ENCODE measurements at regions not wholly inside any gene's neighbourhood (a gene's known extent, or its start where the extent isn't known, plus 50 kb on each side); places are given as distances from the start of the nearest gene placed in this dataset.

- TF ChIP-seq ZNF462 (CRISPR knock-in tag; IDR thresholded peaks at IDR 0.05), result no peak
- TF ChIP-seq, protein P1, sequence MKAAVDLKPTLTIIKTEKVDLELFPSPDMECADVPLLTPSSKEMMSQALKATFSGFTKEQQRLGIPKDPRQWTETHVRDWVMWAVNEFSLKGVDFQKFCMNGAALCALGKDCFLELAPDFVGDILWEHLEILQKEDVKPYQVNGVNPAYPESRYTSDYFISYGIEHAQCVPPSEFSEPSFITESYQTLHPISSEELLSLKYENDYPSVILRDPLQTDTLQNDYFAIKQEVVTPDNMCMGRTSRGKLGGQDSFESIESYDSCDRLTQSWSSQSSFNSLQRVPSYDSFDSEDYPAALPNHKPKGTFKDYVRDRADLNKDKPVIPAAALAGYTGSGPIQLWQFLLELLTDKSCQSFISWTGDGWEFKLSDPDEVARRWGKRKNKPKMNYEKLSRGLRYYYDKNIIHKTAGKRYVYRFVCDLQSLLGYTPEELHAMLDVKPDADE (IDR thresholded peaks at IDR 0.05), result no peak
Measured at GRCh38 chr10:106053061-106053460, 1111.4 kb downstream of the SORCS1 start (continued).

DNA sequence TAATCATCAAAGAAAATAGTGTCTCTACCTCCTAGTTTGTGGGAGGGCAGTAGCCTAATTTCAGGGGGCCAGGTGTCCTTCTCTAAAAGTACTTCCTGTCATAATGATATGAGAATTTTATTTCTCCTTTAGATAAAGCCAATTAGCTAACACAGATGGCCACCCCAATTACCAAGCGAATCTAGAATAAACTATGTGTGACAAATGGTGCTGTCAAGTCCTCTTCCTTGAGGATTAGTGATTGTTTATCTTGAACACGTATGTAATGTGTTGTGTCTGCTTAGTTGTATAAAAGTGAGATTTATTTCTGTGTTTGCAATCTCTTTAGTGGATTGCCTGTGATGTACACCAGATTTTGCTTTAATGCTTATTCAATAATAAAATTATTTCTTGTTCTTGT, 1120.0 kb downstream of the SORCS1 start:
- H2AFZ ChIP-seq, result no peak overlapping the region
- H3K27me3 ChIP-seq (ENCODE audit: insufficient read depth), result no peaks in the 10 kb centered on the region
- no peaks in the 10 kb centered on the region for H3K9me3 Mint-ChIP-seq
- no peak overlapping the region for H3K4me3 ChIP-seq
- H3K9me2 ChIP-seq (ENCODE audit: insufficient read depth), result no peaks in the 10 kb centered on the region
- no peaks in the 10 kb centered on the region for H4K20me1 ChIP-seq (replicated peaks; ENCODE audit: insufficient read depth)
- H3K4me3 Mint-ChIP-seq, result no peak overlapping the region
- no peaks in the 10 kb centered on the region for H3K36me3 ChIP-seq (ENCODE audit: insufficient read depth)
- H3K4me1 ChIP-seq (ENCODE audit: insufficient read depth), result peaks cover 4% of the 10 kb centered on the region; the same call in 1 of the 2 replicates
- H3K79me2 ChIP-seq (replicated peaks; ENCODE audit: insufficient read depth), result no peaks in the 10 kb centered on the region
- H3K36me3 Mint-ChIP-seq (ENCODE audit: low read depth), result no peaks in the 10 kb centered on the region
- no peak overlapping the region for H3K4me2 ChIP-seq
- ATAC-seq (no peak), DNase-seq (ENCODE audit: low spot score) (no peak)
- peaks cover 3% of the 10 kb centered on the region for H3K27me3 Mint-ChIP-seq (ENCODE audit: insufficient read depth, low read depth, poor library complexity)
- no peaks in the 10 kb centered on the region for H3F3A ChIP-seq (replicated peaks; ENCODE audit: low read depth)
- no peak overlapping the region for H3K27ac ChIP-seq (ENCODE audit: low read depth)
- no peak overlapping the region for H3K27ac Mint-ChIP-seq
- peaks cover under 1% of the 10 kb centered on the region; the same call in 2 of the 3 replicates for H3K4me1 Mint-ChIP-seq
- no peak for TF ChIP-seq NANOG (IDR thresholded peaks at IDR 0.05; ENCODE audit: borderline replicate concordance)
- no peak for TF ChIP-seq ZNF331 (CRISPR knock-in tag; IDR thresholded peaks at IDR 0.05; ENCODE audit: low read depth)
- no peak for TF ChIP-seq EZH2 (IDR thresholded peaks at IDR 0.05; ENCODE audit: low read depth, unreplicated experiment)
- TF ChIP-seq, protein P1 (IDR thresholded peaks at IDR 0.05), result no peak
- TF ChIP-seq, protein P2, sequence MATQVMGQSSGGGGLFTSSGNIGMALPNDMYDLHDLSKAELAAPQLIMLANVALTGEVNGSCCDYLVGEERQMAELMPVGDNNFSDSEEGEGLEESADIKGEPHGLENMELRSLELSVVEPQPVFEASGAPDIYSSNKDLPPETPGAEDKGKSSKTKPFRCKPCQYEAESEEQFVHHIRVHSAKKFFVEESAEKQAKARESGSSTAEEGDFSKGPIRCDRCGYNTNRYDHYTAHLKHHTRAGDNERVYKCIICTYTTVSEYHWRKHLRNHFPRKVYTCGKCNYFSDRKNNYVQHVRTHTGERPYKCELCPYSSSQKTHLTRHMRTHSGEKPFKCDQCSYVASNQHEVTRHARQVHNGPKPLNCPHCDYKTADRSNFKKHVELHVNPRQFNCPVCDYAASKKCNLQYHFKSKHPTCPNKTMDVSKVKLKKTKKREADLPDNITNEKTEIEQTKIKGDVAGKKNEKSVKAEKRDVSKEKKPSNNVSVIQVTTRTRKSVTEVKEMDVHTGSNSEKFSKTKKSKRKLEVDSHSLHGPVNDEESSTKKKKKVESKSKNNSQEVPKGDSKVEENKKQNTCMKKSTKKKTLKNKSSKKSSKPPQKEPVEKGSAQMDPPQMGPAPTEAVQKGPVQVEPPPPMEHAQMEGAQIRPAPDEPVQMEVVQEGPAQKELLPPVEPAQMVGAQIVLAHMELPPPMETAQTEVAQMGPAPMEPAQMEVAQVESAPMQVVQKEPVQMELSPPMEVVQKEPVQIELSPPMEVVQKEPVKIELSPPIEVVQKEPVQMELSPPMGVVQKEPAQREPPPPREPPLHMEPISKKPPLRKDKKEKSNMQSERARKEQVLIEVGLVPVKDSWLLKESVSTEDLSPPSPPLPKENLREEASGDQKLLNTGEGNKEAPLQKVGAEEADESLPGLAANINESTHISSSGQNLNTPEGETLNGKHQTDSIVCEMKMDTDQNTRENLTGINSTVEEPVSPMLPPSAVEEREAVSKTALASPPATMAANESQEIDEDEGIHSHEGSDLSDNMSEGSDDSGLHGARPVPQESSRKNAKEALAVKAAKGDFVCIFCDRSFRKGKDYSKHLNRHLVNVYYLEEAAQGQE (IDR thresholded peaks at IDR 0.05; ENCODE audit: unreplicated experiment), result no peak
- TF ChIP-seq JUNB (IDR thresholded peaks at IDR 0.05; ENCODE audit: unreplicated experiment), result no peak
- no peak for TF ChIP-seq ZNF114 (CRISPR knock-in tag; IDR thresholded peaks at IDR 0.05)
- no peak for TF ChIP-seq POLR2AphosphoS5 (IDR thresholded peaks at IDR 0.05; ENCODE audit: low read depth)
- TF ChIP-seq, protein P3, sequence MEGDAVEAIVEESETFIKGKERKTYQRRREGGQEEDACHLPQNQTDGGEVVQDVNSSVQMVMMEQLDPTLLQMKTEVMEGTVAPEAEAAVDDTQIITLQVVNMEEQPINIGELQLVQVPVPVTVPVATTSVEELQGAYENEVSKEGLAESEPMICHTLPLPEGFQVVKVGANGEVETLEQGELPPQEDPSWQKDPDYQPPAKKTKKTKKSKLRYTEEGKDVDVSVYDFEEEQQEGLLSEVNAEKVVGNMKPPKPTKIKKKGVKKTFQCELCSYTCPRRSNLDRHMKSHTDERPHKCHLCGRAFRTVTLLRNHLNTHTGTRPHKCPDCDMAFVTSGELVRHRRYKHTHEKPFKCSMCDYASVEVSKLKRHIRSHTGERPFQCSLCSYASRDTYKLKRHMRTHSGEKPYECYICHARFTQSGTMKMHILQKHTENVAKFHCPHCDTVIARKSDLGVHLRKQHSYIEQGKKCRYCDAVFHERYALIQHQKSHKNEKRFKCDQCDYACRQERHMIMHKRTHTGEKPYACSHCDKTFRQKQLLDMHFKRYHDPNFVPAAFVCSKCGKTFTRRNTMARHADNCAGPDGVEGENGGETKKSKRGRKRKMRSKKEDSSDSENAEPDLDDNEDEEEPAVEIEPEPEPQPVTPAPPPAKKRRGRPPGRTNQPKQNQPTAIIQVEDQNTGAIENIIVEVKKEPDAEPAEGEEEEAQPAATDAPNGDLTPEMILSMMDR (conservative IDR thresholded peaks at IDR 0.05; ENCODE audit: low read depth in 2 of 2), result no peak
- TF ChIP-seq EZH2phosphoT487 (IDR thresholded peaks at IDR 0.05; ENCODE audit: unreplicated experiment), result no peak
- TF ChIP-seq CREB1 (CRISPR knock-in tag; IDR thresholded peaks at IDR 0.05; ENCODE audit: low read depth), result no peak

Data from GM23338 (cell line).